Body of pancreas (tissue), 4 donors: ENCODE measurements at regions not wholly inside any gene's neighbourhood (a gene's known extent, or its start where the extent isn't known, plus 50 kb on each side); places are given as distances from the start of the nearest gene placed in this dataset.
A peak's percentile ranks its signal among the peaks of the same experiment; 100 is the strongest.

ENCODE experiments used
- ATAC-seq: fragments of 150-250 bp; one replicate; pipeline ENCODE4 v1.9.1; 2016
- DNase-seq, 4 donors: peaks; one replicate each; pipeline ENCODE4 v3.0.0-alpha.2; 2019
- H3K27ac ChIP-seq, 4 donors: fragments of 200-600 bp; sonication (generic); 1 replicate in 3 of 4; 2 replicates in 1 of 4; pipeline versions ENCODE4 v1.5.1 to v1.6.1; 2016 to 2019; ENCODE audit warnings: mild to moderate bottlenecking in 1 of 4, mixed read lengths in 1 of 4, moderate library complexity in 1 of 4
- H3K27me3 ChIP-seq, 2 donors: fragments of 200-600 bp; sonication (generic); one replicate each; pipeline ENCODE4 v1.6.0; 2016; ENCODE audit warnings: mild to moderate bottlenecking in 1 of 2
- H3K36me3 ChIP-seq, 2 donors: fragments of 200-600 bp; sonication (generic); replicated peaks in 1 of 2; 2 replicates each; pipeline ENCODE4 v1.5.1; 2016; ENCODE audit warnings: low read depth in 2 of 2; ENCODE audit not compliant: insufficient read depth in 1 of 2
- H3K4me1 ChIP-seq: fragments of 200-600 bp; sonication (generic); one replicate; pipeline ENCODE4 v1.6.0; 2016
- H3K4me3 ChIP-seq, 2 donors: fragments of 200-600 bp; sonication (generic); 1 replicate in 1 of 2; 2 replicates in 1 of 2; pipeline ENCODE4 v1.5.1; 2016 to 2019
- H3K9me3 ChIP-seq, 3 donors: fragments of 200-600 bp; sonication (generic); 1 replicate in 2 of 3; 2 replicates in 1 of 3; pipeline ENCODE4 v1.5.1; 2016
- CTCF ChIP-seq, 7 experiments: fragments of 450-650 bp in 4 of 7; fragments of 200-600 bp in 3 of 7; sonication (generic) in 3 of 7; IDR thresholded peaks; one replicate each; pipeline ENCODE4 v1.5.1; 2016 to 2019; ENCODE audit warnings: antibody characterized with exemption in 7 of 7
- POLR2A ChIP-seq, 3 donors: fragments of 450-650 bp; IDR thresholded peaks; one replicate each; pipeline ENCODE4 v1.6.1; 2016; ENCODE audit warnings: antibody characterized with exemption in 3 of 3, mild to moderate bottlenecking in 2 of 3
- WGBS, 2 donors: methylation state at CpG; one replicate each; pipeline ENCODE4 v1.1.5; 2017; 5-methylcytosine and 5-hydroxymethylcytosine counted together
- intact Hi-C: fragments of 100-400 bp; cut with DNase I; formaldehyde crosslinking; loops from one replicate; pipeline ENCODE4 v1.15.1; 2023

- H3K9me3 ChIP-seq = no peaks in the 10 kb centered on the region
- peak overlapping the region in 1 of 4 donors; percentile 42 for H3K27ac ChIP-seq
- peak; percentile 13 to 47 (median 30) for DNase-seq
- intact Hi-C loops = no loop called here
- 33 to 73% methylated on average over 4 of the region's 4 CpGs for WGBS, 2 donors
- H3K4me3 ChIP-seq = no peak overlapping the region
- H3K27me3 ChIP-seq = no peaks in the 10 kb centered on the region
- no peak for ATAC-seq
- no peaks in the 10 kb centered on the region for H3K4me1 ChIP-seq
- TF ChIP-seq POLR2A (IDR thresholded peaks at IDR 0.05) (no peak), CTCF (IDR thresholded peaks at IDR 0.05) (no peak)
- no peaks in the 10 kb centered on the region for H3K36me3 ChIP-seq
Measured at GRCh38 chr17:13931800-13932460, 137.4 kb upstream of the COX10 start.

GRCh38 chr17:13933441-13934276 is 135.6 kb upstream of the COX10 start:
- H3K4me1 ChIP-seq = no peaks in the 10 kb centered on the region
- intact Hi-C loops = no loop called here
- no peaks in the 10 kb centered on the region for H3K36me3 ChIP-seq
- no peak for ATAC-seq
- DNase-seq = no peak
- H3K9me3 ChIP-seq = no peaks in the 10 kb centered on the region
- TF ChIP-seq POLR2A (IDR thresholded peaks at IDR 0.05) (no peak), CTCF (IDR thresholded peaks at IDR 0.05) (no peak)
- WGBS, 2 donors = 58 to 64% methylated on average over 8 of the region's 8 CpGs
- H3K4me3 ChIP-seq = no peak overlapping the region
- no peaks in the 10 kb centered on the region for H3K27me3 ChIP-seq
- no peak overlapping the region for H3K27ac ChIP-seq

- TF ChIP-seq POLR2A (IDR thresholded peaks at IDR 0.05) (no peak), CTCF (IDR thresholded peaks at IDR 0.05) (no peak)
- no peaks in the 10 kb centered on the region for H3K27me3 ChIP-seq
- intact Hi-C loops = no loop called here
- no peaks in the 10 kb centered on the region for H3K36me3 ChIP-seq
- ATAC-seq = no peak
- H3K27ac ChIP-seq = no peak overlapping the region
- 55 to 62% methylated on average over 1 of the region's 1 CpG for WGBS, 2 donors
- H3K9me3 ChIP-seq = no peaks in the 10 kb centered on the region
- no peak for DNase-seq
- no peaks in the 10 kb centered on the region for H3K4me1 ChIP-seq
- H3K4me3 ChIP-seq = no peak overlapping the region
Measured at GRCh38 chr17:13939222-13939621, 130.1 kb upstream of the COX10 start.

- WGBS, 2 donors = 90 to 98% methylated on average over 3 of the region's 3 CpGs
- Histone ChIP-seq H3K27me3 (no peaks in the 10 kb centered on the region), H3K9me3 (no peaks in the 10 kb centered on the region), H3K36me3 (no peaks in the 10 kb centered on the region), H3K27ac (no peak overlapping the region), H3K4me3 (no peak overlapping the region), H3K4me1 (no peaks in the 10 kb centered on the region)
- ATAC-seq (no peak), DNase-seq (no peak)
- intact Hi-C loops = no loop called here
- TF ChIP-seq CTCF (IDR thresholded peaks at IDR 0.05) (no peak), POLR2A (IDR thresholded peaks at IDR 0.05) (no peak)
Measured at GRCh38 chr17:13940858-13941665, 128.2 kb upstream of the COX10 start.
